Motor neuron (in vitro differentiated cells): ENCODE measurements at regions not wholly inside any gene's neighbourhood (a gene's known extent, or its start where the extent isn't known, plus 50 kb on each side); places are given as distances from the start of the nearest gene placed in this dataset.

ENCODE experiments used
- ATAC-seq, 8 experiments: fragments of 200-7000 bp; cut with Tn5 transposase; replicated peaks in 6 of 8; 2 replicates each; pipeline ENCODE4 v1.8.0; 2021; ENCODE audit warnings: mild to moderate bottlenecking in 8 of 8, moderate library complexity in 8 of 8
- H3K27ac ChIP-seq, 2 donors: fragments of 250-450 bp; sonication (Bioruptor Pico); 2 replicates each; pipeline ENCODE4 v1.9.0; 2021; ENCODE audit warnings: antibody characterized with exemption in 2 of 2, mild to moderate bottlenecking in 2 of 2, moderate library complexity in 1 of 2
- H3K4me1 ChIP-seq, 2 donors: fragments of 250-450 bp; sonication (Bioruptor Pico); replicated peaks in 1 of 2; 2 replicates each; pipeline ENCODE4 v1.6.1; 2021; ENCODE audit warnings: antibody characterized with exemption in 2 of 2, mild to moderate bottlenecking in 2 of 2, moderate library complexity in 1 of 2
- H3K4me3 ChIP-seq, 5 donors: fragments of 250-450 bp; sonication (Bioruptor Pico); 2 replicates each; pipeline ENCODE4 v1.9.0; 2021; ENCODE audit warnings: antibody characterized with exemption in 5 of 5, mild to moderate bottlenecking in 5 of 5, moderate library complexity in 4 of 5
- WGBS, 10 experiments: fragments of 450-650 bp; shearing (Covaris generic); methylation state at CpG; one replicate each; pipeline ENCODE4 v1.0.0; 2022; 5-methylcytosine and 5-hydroxymethylcytosine counted together
- in situ Hi-C, 9 experiments: fragments of 400-800 bp; cut with MboI; loops; one replicate each; pipeline ENCODE4 v1.15.0; 2021; ENCODE audit warnings: low sequenced_read_pairs in 9 of 9, low pct_unique_long_range_greater_than_20kb in 2 of 9; ENCODE audit not compliant: unreplicated experiment in 9 of 9

- no peaks in the 10 kb centered on the region for H3K4me1 ChIP-seq
- no peak overlapping the region for H3K4me3 ChIP-seq
- no peak overlapping the region for H3K27ac ChIP-seq
- in situ Hi-C loops, result no loop called here
- peak in 1 of 8 experiments; percentile 54 for ATAC-seq
These were observed 278.4 kb upstream of the CCDC54 start for GRCh38 chr3:107098864-107099263.

GRCh38 chr3:107100137-107100536, 277.1 kb upstream of the CCDC54 start:
- ATAC-seq, result peak in 3 of 8 experiments; percentile 47 to 61 (median 50)
- no peaks in the 10 kb centered on the region for H3K4me1 ChIP-seq
- H3K4me3 ChIP-seq, result no peak overlapping the region
- 17 to 100% (median 56%) methylated on average over 1 of the region's 1 CpG; no CpG with 5 or more reads in 2 of the 10 experiments for WGBS, 10 experiments
- H3K27ac ChIP-seq, result no peak overlapping the region
- in situ Hi-C loops, result no loop called here

GRCh38 chr3:107100573-107100972, 276.7 kb upstream of the CCDC54 start:
- peak in 1 of 8 experiments; percentile 57 for ATAC-seq
- in situ Hi-C loops, result no loop called here
- H3K4me3 ChIP-seq, result no peak overlapping the region
- no peaks in the 10 kb centered on the region for H3K4me1 ChIP-seq
- WGBS, 10 experiments, result 43 to 91% (median 71%) methylated on average over 1 of the region's 1 CpG; no CpG with 5 or more reads in 1 of the 10 experiments
- no peak overlapping the region for H3K27ac ChIP-seq

- ATAC-seq, result no peak
- WGBS, 10 experiments, result 67 to 80% (median 75%) methylated on average over 1 to 2 of the region's 2 CpGs; no CpG with 5 or more reads in 5 of the 10 experiments
- in situ Hi-C loops, result no loop called here
- Histone ChIP-seq H3K4me3 (no peak overlapping the region), H3K27ac (no peak overlapping the region), H3K4me1 (no peaks in the 10 kb centered on the region)
These were observed 273.5 kb upstream of the CCDC54 start for GRCh38 chr3:107103786-107104185.

- in situ Hi-C loops, result no loop called here
- WGBS, 10 experiments, result 38 to 100% (median 88%) methylated on average over 2 to 7 of the region's 7 CpGs; no CpG with 5 or more reads in 1 of the 10 experiments
- no peak overlapping the region for H3K4me3 ChIP-seq
- no peak overlapping the region for H3K27ac ChIP-seq
- ATAC-seq, result no peak
- H3K4me1 ChIP-seq, result no peaks in the 10 kb centered on the region
These were observed 270.9 kb upstream of the CCDC54 start for GRCh38 chr3:107106316-107106715.

GRCh38 chr3:107106907-107107306, 270.3 kb upstream of the CCDC54 start:
- no peak for ATAC-seq
- no peaks in the 10 kb centered on the region for H3K4me1 ChIP-seq
- no peak overlapping the region for H3K4me3 ChIP-seq
- WGBS, 10 experiments, result 67 to 100% (median 100%) methylated on average over 1 to 4 of the region's 8 CpGs; no CpG with 5 or more reads in 5 of the 10 experiments
- H3K27ac ChIP-seq, result no peak overlapping the region
- in situ Hi-C loops, result no loop called here

- in situ Hi-C loops, result no loop called here
- Histone ChIP-seq H3K27ac (no peak overlapping the region), H3K4me3 (no peak overlapping the region), H3K4me1 (no peaks in the 10 kb centered on the region)
- no peak for ATAC-seq
- 65 to 100% (median 89%) methylated on average over 2 to 3 of the region's 3 CpGs; no CpG with 5 or more reads in 1 of the 10 experiments for WGBS, 10 experiments
These were observed 266.5 kb upstream of the CCDC54 start for GRCh38 chr3:107110596-107111305.

- Histone ChIP-seq H3K4me3 (no peak overlapping the region), H3K27ac (no peak overlapping the region), H3K4me1 (no peaks in the 10 kb centered on the region)
- in situ Hi-C loops, result no loop called here
- ATAC-seq, result no peak
- 87 to 100% (median 100%) methylated on average over 1 to 2 of the region's 2 CpGs; no CpG with 5 or more reads in 1 of the 10 experiments for WGBS, 10 experiments
These were observed 265.4 kb upstream of the CCDC54 start for GRCh38 chr3:107111872-107112271.

- 46 to 100% (median 93%) methylated on average over 1 of the region's 1 CpG; no CpG with 5 or more reads in 2 of the 10 experiments for whole genome bisulfite sequencing, 10 experiments
- H3K27ac ChIP-seq, result no peak overlapping the region
- no peak overlapping the region for H3K4me3 ChIP-seq
- H3K4me1 ChIP-seq, result no peaks in the 10 kb centered on the region
- no peak for ATAC-seq
- in situ Hi-C loops, result no loop called here
These were observed 264.9 kb upstream of the CCDC54 start for GRCh38 chr3:107112356-107112755.

- WGBS, 10 experiments, result 81 to 100% (median 97%) methylated on average over 1 to 12 of the region's 17 CpGs
- in situ Hi-C loops, result no loop called here
These were observed 261.0 kb upstream of the CCDC54 start for GRCh38 chr3:107116251-107116650.

GRCh38 chr3:107117156-107117555, 260.1 kb upstream of the CCDC54 start:
- H3K4me3 ChIP-seq, result no peak overlapping the region
- peaks cover 0 to 7% of the 10 kb centered on the region in 2 donors for H3K4me1 ChIP-seq
- WGBS, 10 experiments, result 76 to 100% (median 97%) methylated on average over 1 to 4 of the region's 4 CpGs; no CpG with 5 or more reads in 1 of the 10 experiments
- ATAC-seq, result no peak
- H3K27ac ChIP-seq, result no peak overlapping the region
- in situ Hi-C loops, result no loop called here

More at GRCh38 chr3:107116251-107116650, 261.0 kb upstream of the CCDC54 start:
- Histone ChIP-seq H3K4me1 (peaks cover 0 to 5% of the 10 kb centered on the region in 2 donors), H3K27ac (no peak overlapping the region), H3K4me3 (no peak overlapping the region)
- no peak for ATAC-seq

GRCh38 chr3:107117922-107118536, 259.2 kb upstream of the CCDC54 start:
- H3K4me3 ChIP-seq, result no peak overlapping the region
- H3K27ac ChIP-seq, result no peak overlapping the region
- WGBS, 10 experiments, result 2 to 100% (median 41%) methylated on average over 1 to 10 of the region's 10 CpGs; no CpG with 5 or more reads in 2 of the 10 experiments
- ATAC-seq, result peak in 4 of 8 experiments; percentile 41 to 80 (median 76)
- in situ Hi-C loops, result no loop called here
- peaks cover 0 to 7% of the 10 kb centered on the region in 2 donors for H3K4me1 ChIP-seq

GRCh38 chr3:107124885-107125284, 252.4 kb upstream of the CCDC54 start:
- H3K4me1 ChIP-seq, result peaks cover 0 to 7% of the 10 kb centered on the region in 2 donors
- in situ Hi-C loops, result no loop called here
- H3K4me3 ChIP-seq, result no peak overlapping the region
- H3K27ac ChIP-seq, result no peak overlapping the region
- ATAC-seq, result peak in 2 of 8 experiments; percentile 97 to 98
- WGBS, 10 experiments, result 0 to 92% (median 55%) methylated on average over 1 of the region's 1 CpG; no CpG with 5 or more reads in 4 of the 10 experiments
